Femur (tissue), 1 donor: ENCODE measurements at regions not wholly inside any gene's neighbourhood (a gene's known extent, or its start where the extent isn't known, plus 50 kb on each side); places are given as distances from the start of the nearest gene placed in this dataset.
"Not testable (repeated sequence)": the region's sequence is repeated elsewhere in the genome, so short reads cannot be mapped to it uniquely, and the experiment has no call there.

Source experiments
- DNase-seq: peaks from one replicate; pipeline ENCODE4 v3.0.0-alpha.2; 2017

- DNase-seq, result not testable (repeated sequence)
Observed at GRCh38 chr4:8965896-8966295, 94.3 kb upstream of the HMX1 start.

- not testable (repeated sequence) for DNase-seq
Observed at GRCh38 chr4:8964201-8964788, 92.7 kb upstream of the HMX1 start.

DNA sequence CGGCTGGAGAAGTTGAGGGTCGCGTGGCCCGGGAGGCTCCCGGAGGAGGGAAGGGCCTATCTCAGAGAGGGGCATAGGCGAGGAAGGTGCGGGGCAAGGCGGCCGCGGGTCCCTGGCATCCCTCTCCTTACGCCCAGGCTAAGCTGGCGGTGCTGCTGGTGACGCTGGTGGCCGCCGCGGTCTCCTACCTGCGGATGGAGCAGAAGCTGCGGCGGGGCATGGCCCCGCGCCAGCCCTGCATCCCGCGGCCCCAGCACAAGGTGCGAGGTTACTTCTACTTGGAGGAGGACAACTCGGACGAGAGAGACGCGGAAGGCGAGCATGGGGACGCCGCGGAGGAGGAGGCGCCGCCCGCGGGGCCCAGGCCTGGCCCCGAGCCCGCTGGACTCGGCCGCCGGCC is 91.9 kb upstream of the HMX1 start:
- DNase-seq, result not testable (repeated sequence)

DNA sequence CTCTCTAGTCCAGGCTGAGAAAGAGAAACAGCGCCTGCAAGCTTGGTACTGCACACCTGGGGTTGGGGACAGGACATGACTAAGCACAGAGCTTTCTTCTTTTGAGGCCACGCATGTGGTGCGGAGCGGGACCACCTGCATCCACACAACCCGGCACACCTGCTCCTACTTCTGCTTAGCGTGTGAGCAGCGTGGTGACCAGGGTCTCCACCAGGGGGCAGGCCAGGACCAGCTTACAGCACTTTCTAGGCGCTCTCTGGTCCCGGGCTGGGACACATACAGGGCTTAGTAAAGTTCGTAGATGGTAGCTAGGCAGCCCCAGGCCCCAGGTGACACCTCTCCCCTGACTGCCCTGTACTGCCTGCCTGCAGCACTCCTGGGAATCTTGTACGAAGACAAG is 89.7 kb upstream of the HMX1 start:
- DNase-seq, result peak; percentile 53

DNA sequence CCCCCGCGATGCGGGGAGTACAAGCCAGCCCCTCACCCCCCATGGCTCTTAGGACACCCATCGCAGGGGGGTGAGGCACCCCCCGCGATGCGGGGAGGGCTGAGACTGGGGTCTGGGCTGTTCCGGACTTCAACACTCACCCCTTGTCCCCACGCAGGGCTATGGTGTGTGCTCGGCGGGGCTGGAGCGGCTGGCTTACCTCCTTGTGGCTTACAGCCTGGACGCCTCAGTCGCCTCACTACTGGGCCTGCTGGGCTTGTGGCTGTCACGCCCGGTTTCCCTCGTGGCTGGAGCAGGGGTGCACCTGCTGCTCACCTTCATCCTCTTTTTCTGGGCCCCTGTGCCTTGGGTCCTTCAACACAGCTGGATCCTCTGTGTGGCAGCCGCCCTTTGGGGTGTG is 87.8 kb upstream of the HMX1 start:
- not testable (repeated sequence) for DNase-seq

- not testable (repeated sequence) for DNase-seq
Observed at GRCh38 chr4:8954001-8954400, 82.4 kb upstream of the HMX1 start.

DNA sequence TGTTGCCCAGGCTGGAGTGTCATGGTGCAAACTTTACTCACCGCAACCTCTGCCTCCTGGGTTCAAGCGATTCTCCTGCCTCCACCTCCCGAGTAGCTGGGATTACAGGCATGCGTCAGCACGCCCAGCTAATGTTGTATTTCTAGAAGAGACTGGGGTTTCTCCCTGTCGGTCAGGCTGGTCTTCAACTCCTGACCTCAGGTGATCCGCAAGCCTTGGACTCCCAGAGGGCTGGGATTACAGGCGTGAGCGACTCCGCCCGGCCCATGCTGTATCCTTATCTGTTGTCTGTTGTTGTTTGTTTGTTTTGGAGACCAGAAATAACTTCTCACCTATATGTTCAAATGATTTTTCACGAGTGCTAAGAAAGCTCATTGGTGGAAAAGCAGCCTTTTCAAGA is 81.2 kb upstream of the HMX1 start:
- DNase-seq, result not testable (repeated sequence)

DNA sequence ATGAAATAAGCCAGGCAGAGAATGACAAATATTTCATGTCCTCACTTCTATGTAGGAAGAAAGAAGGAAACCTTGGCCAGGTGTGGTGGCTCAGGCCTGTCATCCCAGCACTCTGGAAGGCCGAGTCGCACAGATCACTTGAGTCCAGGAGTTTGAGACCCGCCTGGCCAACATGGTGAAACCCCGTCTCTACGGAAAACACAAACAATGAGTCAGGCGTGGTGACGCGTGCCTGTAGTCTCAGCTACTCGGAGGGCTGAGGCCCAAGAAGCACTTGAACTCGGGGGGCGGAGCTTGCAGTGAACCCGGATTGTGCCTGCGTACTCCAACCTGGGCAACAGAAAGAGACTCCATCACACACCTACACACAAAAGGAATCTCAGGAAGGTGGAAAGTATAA is 80.5 kb upstream of the HMX1 start:
- not testable (repeated sequence) for DNase-seq

DNA sequence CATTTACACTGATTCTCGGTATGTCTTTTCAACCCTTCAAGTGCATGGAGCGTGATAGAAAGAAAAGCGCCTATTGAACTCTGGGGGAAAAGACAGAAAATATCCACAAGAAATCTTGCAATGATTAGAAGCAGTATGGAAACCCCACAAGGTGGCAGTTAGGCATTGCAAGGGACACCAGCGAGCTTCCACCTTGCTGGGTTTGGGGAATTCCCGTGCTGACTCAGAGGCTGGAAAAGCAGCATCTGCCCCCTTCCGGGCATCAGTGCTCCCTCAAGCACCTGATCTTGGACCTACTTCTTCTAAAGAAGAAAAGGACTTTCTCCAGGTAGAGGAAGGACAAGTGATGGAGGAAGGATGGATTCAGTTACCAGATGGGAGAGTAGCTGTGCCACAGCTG is 73.9 kb upstream of the HMX1 start:
- not testable (repeated sequence) for DNase-seq

DNA sequence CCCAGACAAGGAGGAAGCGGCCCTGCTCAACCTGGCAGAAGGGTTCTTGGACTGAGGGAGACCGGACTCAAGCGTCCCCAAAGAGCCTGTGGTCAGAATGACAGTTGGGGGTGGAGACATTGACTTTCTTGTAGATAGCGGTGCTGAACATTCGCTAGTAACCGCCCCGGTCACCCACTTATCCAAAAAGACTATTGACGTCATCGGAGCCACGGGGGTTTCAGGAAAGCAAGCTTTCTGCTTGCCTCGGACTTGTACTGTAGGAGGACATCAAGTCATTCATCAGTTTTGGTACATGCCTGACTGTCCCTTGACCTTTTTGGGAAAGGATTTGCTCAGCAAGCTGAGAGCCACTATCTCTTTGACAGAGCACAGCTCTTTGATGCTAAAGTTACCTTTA is 71.7 kb upstream of the HMX1 start:
- not testable (repeated sequence) for DNase-seq

GRCh38 chr4:8942088-8942487 is 70.4 kb upstream of the HMX1 start:
- not testable (repeated sequence) for DNase-seq

DNA sequence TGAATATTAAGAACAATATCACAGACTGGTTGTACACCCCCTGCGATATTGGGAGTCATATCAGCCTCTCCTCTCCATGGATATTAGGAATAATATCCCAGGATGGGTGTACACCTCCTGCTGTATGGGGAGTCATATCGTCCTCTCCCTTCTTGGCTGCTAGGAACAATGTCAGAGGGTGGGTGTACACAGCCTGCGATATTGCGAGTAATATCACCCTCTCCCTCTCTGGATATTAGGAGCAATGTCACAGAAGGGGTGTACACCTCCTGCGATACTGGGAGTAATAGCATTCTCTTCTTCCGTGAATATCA is 69.8 kb upstream of the HMX1 start:
- DNase-seq, result not testable (repeated sequence)

GRCh38 chr4:8940792-8941491 is 69.3 kb upstream of the HMX1 start:
- no peak for DNase-seq

DNA sequence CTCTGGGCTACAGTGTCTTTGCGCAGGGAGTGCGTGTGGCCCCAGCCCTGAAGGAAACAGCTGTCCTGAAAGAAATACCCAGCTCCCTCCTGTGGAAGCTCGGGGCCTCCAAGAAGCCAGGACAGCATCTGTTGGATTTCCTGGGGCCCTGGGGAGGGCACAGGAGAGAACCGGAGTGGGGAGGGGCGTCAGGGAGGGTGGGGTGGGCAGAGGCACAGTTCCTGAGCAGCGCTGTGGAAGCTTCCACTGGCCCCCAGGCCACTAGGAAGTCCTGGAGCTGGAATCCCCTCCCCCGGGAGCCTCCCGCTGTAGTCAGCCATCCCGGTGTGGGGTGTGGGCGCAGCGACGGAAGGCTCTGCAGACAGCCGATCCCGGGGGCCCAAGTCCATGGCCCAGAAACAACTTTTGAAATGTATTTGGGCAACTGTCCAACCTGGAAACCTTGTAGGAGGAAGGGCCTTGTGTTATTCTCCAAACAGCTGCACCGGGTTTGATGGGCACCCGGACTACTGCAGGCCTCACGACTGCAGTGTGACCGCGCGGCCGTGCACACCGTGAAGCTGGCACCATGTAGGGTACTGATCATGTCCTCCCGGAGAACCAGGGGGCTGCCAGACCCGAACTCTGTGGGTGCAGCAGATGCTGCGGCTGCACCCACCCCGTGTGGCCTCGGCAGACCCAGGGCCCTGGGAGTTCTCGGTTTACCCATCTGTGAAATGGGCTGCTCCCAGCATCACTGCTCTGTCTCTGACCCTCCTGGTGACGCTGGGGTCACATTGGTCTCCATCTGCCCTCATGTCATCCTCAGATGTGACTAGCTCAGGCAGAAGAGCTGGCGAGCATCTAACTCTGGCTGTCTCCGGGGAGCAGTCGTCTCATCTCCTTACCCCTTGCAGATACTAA is 68.5 kb upstream of the HMX1 start:
- DNase-seq, result peak; percentile 30

DNA sequence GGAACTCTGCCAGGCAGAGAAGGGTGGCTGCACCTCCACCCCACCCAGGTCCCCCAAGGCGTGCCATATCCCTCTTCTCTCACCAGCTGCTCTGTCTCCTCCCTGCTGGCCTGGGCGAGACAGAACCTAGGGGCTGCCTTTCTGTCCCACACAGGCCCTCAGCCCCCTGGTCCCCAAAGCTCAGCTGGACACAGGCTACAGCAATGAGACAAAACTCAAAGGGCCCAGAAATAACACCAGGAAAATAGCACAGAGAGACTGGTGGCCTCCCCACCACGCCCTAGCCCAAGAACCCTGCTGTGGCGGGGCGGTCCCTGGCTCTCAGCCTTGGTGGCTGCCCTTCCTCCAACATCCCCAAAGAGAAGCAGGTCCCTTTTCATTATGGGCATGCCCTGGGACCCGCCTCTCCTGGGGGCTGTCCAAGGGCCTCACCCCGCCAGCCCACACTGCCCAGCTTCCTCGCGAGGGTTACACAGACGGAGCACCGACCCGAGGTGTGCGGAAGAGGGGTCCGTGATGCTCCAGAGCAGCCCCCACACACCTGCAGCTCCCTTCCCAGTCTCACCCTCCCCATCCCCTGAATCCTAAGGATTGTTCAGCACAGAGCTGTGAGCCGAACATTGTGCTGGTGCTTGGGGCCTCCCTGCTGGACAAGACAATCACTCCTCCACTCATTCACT is 67.7 kb upstream of the HMX1 start:
- DNase-seq, result peak; percentile 23

- no peak for DNase-seq
Observed at GRCh38 chr4:8938623-8939022, 67.0 kb upstream of the HMX1 start.

DNA sequence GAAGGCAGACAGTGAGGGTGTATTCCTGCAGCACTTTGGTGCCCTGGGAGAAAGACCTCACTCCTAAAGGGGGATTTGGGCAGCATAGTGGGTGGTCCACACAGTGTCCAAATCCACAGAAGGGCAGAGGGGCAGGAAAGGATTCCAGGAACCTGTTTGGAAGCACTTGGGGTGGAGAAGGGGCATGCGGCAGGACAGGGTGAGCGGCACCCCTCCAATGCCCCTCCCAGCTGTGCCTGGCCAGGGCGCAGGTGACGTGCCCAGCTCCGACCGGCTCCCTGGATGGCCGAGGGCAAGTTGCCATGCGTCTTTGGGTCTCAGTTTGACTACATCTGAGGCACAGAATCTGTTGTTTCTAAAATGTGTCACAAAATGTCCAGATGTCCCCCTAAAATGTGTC is 66.5 kb upstream of the HMX1 start:
- no peak for DNase-seq

DNA sequence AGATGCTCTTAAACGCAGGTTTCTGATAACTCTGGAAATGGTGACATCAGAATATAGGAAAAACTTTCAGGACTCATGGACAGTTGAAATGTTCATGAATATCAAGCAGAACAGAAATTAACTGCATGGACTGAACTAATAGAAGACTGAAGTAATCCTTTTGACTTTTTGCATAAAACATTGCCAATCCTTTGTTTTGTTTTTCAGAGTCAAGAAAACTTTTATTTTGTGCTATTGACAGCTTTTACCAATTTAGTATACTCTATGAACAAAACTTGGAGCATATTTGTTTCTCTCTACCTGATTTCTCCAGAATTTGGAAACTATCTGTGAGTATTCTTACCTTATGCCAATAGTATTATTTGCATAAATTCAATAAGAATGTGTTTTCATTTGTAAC is 61.2 kb upstream of the HMX1 start:
- DNase-seq, result no peak

GRCh38 chr4:8928074-8928473 is 56.4 kb upstream of the HMX1 start:
- DNase-seq, result no peak

GRCh38 chr4:8922481-8922880 is 50.8 kb upstream of the HMX1 start:
- no peak for DNase-seq

- no peak for DNase-seq
Observed at GRCh38 chr4:8921465-8921864, 49.8 kb upstream of the HMX1 start.
